H1 (cell line): ENCODE measurements at regions not wholly inside any gene's neighbourhood (a gene's known extent, or its start where the extent isn't known, plus 50 kb on each side); places are given as distances from the start of the nearest gene placed in this dataset.

ENCODE experiments used
- JUND ChIP-seq: IDR thresholded peaks from 2 replicates; pipeline ENCODE4 v1.6.1; 2011; ENCODE audit warnings: mild to moderate bottlenecking, improper control_type of control experiment, low read length
- KDM1A ChIP-seq: fragments of 200-600, 300-600 bp; sonication (generic); IDR thresholded peaks from 2 replicates; pipeline ENCODE4 v1.7.1; 2016; ENCODE audit warnings: mild to moderate bottlenecking, low read length, borderline replicate concordance

DNA sequence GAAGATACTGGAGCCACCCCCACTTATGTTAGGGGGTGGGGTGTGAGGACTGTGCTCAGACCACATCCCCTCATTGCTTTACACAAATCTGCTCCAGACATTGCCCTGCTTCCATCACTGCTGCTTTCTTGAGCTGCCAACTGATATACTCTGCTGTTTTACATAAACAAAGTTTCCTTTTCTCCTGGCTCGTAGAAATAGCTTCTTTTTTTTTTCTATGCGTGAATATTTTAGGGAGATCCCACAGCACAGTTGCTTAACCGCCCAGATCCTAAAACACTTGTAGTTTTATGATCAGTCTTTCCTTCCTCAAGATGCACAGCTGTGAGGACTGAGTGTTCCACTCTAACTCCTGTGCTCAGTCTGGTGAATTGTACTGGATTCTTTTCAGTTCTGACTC is 768.4 kb downstream of the PCDH18 start (continued):
- TF ChIP-seq JUND (no peak), KDM1A (no peak)
